ENCODE measurements at regions not wholly inside any gene's neighbourhood (a gene's known extent, or its start where the extent isn't known, plus 50 kb on each side); places are given as distances from the start of the nearest gene placed in this dataset.

GRCh38 chr22:25420471-25420924, 144.0 kb upstream of the GRK3 start:
- no peak for FAIRE-seq
- Histone ChIP-seq H2AFZ (ENCODE audit: low read length) (no peak overlapping the region), H4K20me1 (ENCODE audit: insufficient read depth, low read length) (no peaks in the 10 kb centered on the region), H3K4me1 (ENCODE audit: insufficient read depth, low read length) (peaks cover 28% of the 10 kb centered on the region), H3K9me3 (ENCODE audit: low read length) (no peaks in the 10 kb centered on the region), H3K27ac (ENCODE audit: extremely low read length, insufficient read depth, low read length) (no peak overlapping the region), H3K4me2 (ENCODE audit: low read depth, low read length) (peak overlapping the region; percentile 87), H3K4me3 (replicated peaks in 1 of 3; ENCODE audit: insufficient read depth in 1 of 3, low read depth in 2 of 3, low read length in 3 of 3) (peak overlapping the region; percentile 40 to 72 (median 47)), H3K36me3 (replicated peaks in 1 of 2; ENCODE audit: control insufficient read depth in 1 of 2, insufficient read depth in 2 of 2, low read length in 2 of 2) (no peaks in the 10 kb centered on the region), H3K79me2 (ENCODE audit: insufficient read depth, low read length) (no peaks in the 10 kb centered on the region), H3K9ac (ENCODE audit: insufficient read depth, low read depth, low read length) (no peak overlapping the region), H3K27me3 (ENCODE audit: control insufficient read depth in 1 of 2, insufficient read depth in 2 of 2, low read length in 2 of 2) (peaks cover 5 to 17% of the 10 kb centered on the region in 2 experiments; a peak in 3 of 5 replicates)
- intact Hi-C loops (cut with micrococcal nuclease; ENCODE audit: unreplicated experiment) (loop anchor here (1.0 kb wide), 1 partner anchor 18 kb away; no protein-coding TSS in a partner anchor), in situ Hi-C loops (cut with HindIII; ENCODE audit: extremely low pct_ligation_motif_present, low pct_unique_long_range_greater_than_20kb) (no loop called here)
- POLR2A ChIA-PET = interaction anchor here (1.1 to 1.9 kb wide), 4 partner anchors 15 to 27 kb away, joined by 3 to 9 read pairs (median 5); no protein-coding TSS in a partner anchor
- ATAC-seq = peak; percentile 54
- TF ChIP-seq ARID4A (CRISPR knock-in tag; IDR thresholded peaks at IDR 0.05; ENCODE audit: borderline replicate concordance) (0 out of 2 replicates have a peak, but pooled peaks have one; percentile 22), GABPB1 (CRISPR knock-in tag; IDR thresholded peaks at IDR 0.05) (0 out of 2 replicates have a peak, but pooled peaks have one; percentile 5), ZEB1 (IDR thresholded peaks at IDR 0.05; ENCODE audit: insufficient replicate concordance, low read depth) (peak; percentile 76), KLF13 (CRISPR knock-in tag; IDR thresholded peaks at IDR 0.05) (no peak)
- 3% methylated on average over 16 of the region's 21 CpGs for WGBS (ENCODE audit: low lambda C conversion rate)
- no TSS peak for BruUV-seq (replicated peaks)
- CTCF ChIA-PET (ENCODE audit: low intra/inter-chr PET ratio, low total read pairs) = interaction anchor here (1.5 kb wide), 1 partner anchor 58 kb away, joined by 3 read pairs; no protein-coding TSS in a partner anchor
- DNase-seq (ENCODE audit: low spot score) = no peak

Measured in HepG2 (cell line).